GM12878 (cell line): ENCODE measurements at regions not wholly inside any gene's neighbourhood (a gene's known extent, or its start where the extent isn't known, plus 50 kb on each side); places are given as distances from the start of the nearest gene placed in this dataset.

Source experiments
- BACH1 ChIP-seq: fragments of 450-650 bp; IDR thresholded peaks from 2 replicates; pipeline ENCODE4 v1.6.1; 2017; ENCODE audit warnings: mild to moderate bottlenecking, borderline replicate concordance
- BCLAF1 ChIP-seq: fragments of 450-650 bp; IDR thresholded peaks from 2 replicates; pipeline ENCODE4 v1.6.1; 2017; ENCODE audit warnings: antibody characterized with exemption, mild to moderate bottlenecking, moderate library complexity
- EP300 ChIP-seq, 2 experiments: fragments of 150-350 bp in 1 of 2; IDR thresholded peaks; 2 replicates each; pipeline ENCODE4 v1.6.1; 2011 to 2012; ENCODE audit warnings: low read depth in 2 of 2, low read length in 2 of 2, borderline replicate concordance in 1 of 2, improper control_type of control experiment in 1 of 2, inconsistent platforms in 1 of 2; ENCODE audit not compliant: control insufficient read depth in 1 of 2
- GATAD2B ChIP-seq: fragments of 450-650 bp; conservative IDR thresholded peaks from 2 replicates; pipeline ENCODE4 v1.6.1; 2017; ENCODE audit warnings: low read depth, mild to moderate bottlenecking, moderate library complexity
- IRF4 ChIP-seq: IDR thresholded peaks from 2 replicates; pipeline ENCODE4 v1.6.1; 2011; ENCODE audit warnings: low read depth, low read length
- NFIC ChIP-seq: IDR thresholded peaks from 2 replicates; pipeline ENCODE4 v1.6.1; 2012; ENCODE audit warnings: low read depth, mild to moderate bottlenecking, inconsistent platforms, low read length, moderate library complexity
- RAD21 ChIP-seq: IDR thresholded peaks from 2 replicates; pipeline ENCODE4 v1.6.1; 2011; ENCODE audit warnings: mild to moderate bottlenecking, low read depth, low read length, moderate library complexity; ENCODE audit not compliant: insufficient read depth
- RAD51 ChIP-seq: fragments of 450-650 bp; IDR thresholded peaks from 2 replicates; pipeline ENCODE4 v1.6.1; 2016; ENCODE audit warnings: moderate library complexity, mild to moderate bottlenecking, inconsistent platforms
- SUPT20H ChIP-seq: IDR thresholded peaks from 2 replicates; pipeline ENCODE4 v1.6.1; 2011; ENCODE audit warnings: low read depth, mild to moderate bottlenecking, low read length, moderate library complexity, borderline replicate concordance; ENCODE audit not compliant: control insufficient read depth
- ZNF687 ChIP-seq: fragments of 450-650 bp; IDR thresholded peaks from 2 replicates; pipeline ENCODE4 v1.6.1; 2017; ENCODE audit warnings: mild to moderate bottlenecking, moderate library complexity
- TF ChIP-seq, protein P1 (sequence below): IDR thresholded peaks from 2 replicates; pipeline ENCODE4 v1.6.1; 2011; ENCODE audit warnings: low read depth, mild to moderate bottlenecking, low read length, moderate library complexity, borderline replicate concordance; ENCODE audit errors: extremely low read depth

GRCh38 chr1:60705026-60705425 is 377.3 kb upstream of the NFIA start (continued):
- TF ChIP-seq BCLAF1 (no peak), SUPT20H (no peak), IRF4 (no peak), GATAD2B (no peak), RAD51 (no peak), EP300 (IDR thresholded peaks at IDR 0.05; ENCODE audit: borderline replicate concordance in 1 of 2, control insufficient read depth in 1 of 2, low read depth in 2 of 2, low read length in 2 of 2) (no peak), RAD21 (no peak), ZNF687 (no peak), BACH1 (no peak), NFIC (no peak)
- TF ChIP-seq, protein P1, sequence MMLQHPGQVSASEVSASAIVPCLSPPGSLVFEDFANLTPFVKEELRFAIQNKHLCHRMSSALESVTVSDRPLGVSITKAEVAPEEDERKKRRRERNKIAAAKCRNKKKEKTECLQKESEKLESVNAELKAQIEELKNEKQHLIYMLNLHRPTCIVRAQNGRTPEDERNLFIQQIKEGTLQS = no peak
